ENCODE measurements at regions not wholly inside any gene's neighbourhood (a gene's known extent, or its start where the extent isn't known, plus 50 kb on each side); places are given as distances from the start of the nearest gene placed in this dataset.

- H3K27ac Mint-ChIP-seq = no peak overlapping the region
- no peak for TF ChIP-seq CTCF (IDR thresholded peaks at IDR 0.05)
- no peak overlapping the region for H3K4me3 Mint-ChIP-seq
- H3K9me3 Mint-ChIP-seq = no peaks in the 10 kb centered on the region
- DNase-seq = no peak
- peaks cover 10% of the 10 kb centered on the region for H3K36me3 Mint-ChIP-seq (ENCODE audit: low read depth)
- H3K4me1 Mint-ChIP-seq = no peaks in the 10 kb centered on the region
- H3K27me3 Mint-ChIP-seq (ENCODE audit: low read depth, poor library complexity) = peaks cover 3% of the 10 kb centered on the region
These were observed 106.5 kb upstream of the SYNCRIP start for GRCh38 chr6:85749236-85749635.

GRCh38 chr6:85747666-85748065 is 105.0 kb upstream of the SYNCRIP start:
- DNase-seq = no peak
- H3K27ac Mint-ChIP-seq = no peak overlapping the region
- H3K36me3 Mint-ChIP-seq (ENCODE audit: low read depth) = peaks cover 4% of the 10 kb centered on the region
- peaks cover 3% of the 10 kb centered on the region for H3K9me3 Mint-ChIP-seq
- no peak for TF ChIP-seq CTCF (IDR thresholded peaks at IDR 0.05)
- peaks cover 3% of the 10 kb centered on the region for H3K27me3 Mint-ChIP-seq (ENCODE audit: low read depth, poor library complexity)
- no peaks in the 10 kb centered on the region for H3K4me1 Mint-ChIP-seq
- H3K4me3 Mint-ChIP-seq = no peak overlapping the region

GRCh38 chr6:85747093-85747492 is 104.4 kb upstream of the SYNCRIP start:
- no peak overlapping the region for H3K4me3 Mint-ChIP-seq
- no peaks in the 10 kb centered on the region for H3K4me1 Mint-ChIP-seq
- H3K27ac Mint-ChIP-seq = no peak overlapping the region
- no peak for DNase-seq
- H3K27me3 Mint-ChIP-seq (ENCODE audit: low read depth, poor library complexity) = peaks cover 3% of the 10 kb centered on the region
- H3K36me3 Mint-ChIP-seq (ENCODE audit: low read depth) = peaks cover 4% of the 10 kb centered on the region
- H3K9me3 Mint-ChIP-seq = peaks cover 9% of the 10 kb centered on the region
- no peak for TF ChIP-seq CTCF (IDR thresholded peaks at IDR 0.05)

GRCh38 chr6:85744433-85744970 is 101.8 kb upstream of the SYNCRIP start:
- Mint-ChIP-seq H3K36me3 (ENCODE audit: low read depth) (no peaks in the 10 kb centered on the region), H3K4me3 (no peak overlapping the region), H3K27me3 (ENCODE audit: low read depth, poor library complexity) (peaks cover 3% of the 10 kb centered on the region), H3K27ac (no peak overlapping the region), H3K9me3 (peaks cover 17% of the 10 kb centered on the region), H3K4me1 (no peaks in the 10 kb centered on the region)
- TF ChIP-seq CTCF (IDR thresholded peaks at IDR 0.05) = no peak
- DNase-seq = no peak

- Mint-ChIP-seq H3K4me3 (no peak overlapping the region), H3K4me1 (no peaks in the 10 kb centered on the region), H3K9me3 (peaks cover 30% of the 10 kb centered on the region), H3K27me3 (ENCODE audit: low read depth, poor library complexity) (no peaks in the 10 kb centered on the region), H3K27ac (no peak overlapping the region), H3K36me3 (ENCODE audit: low read depth) (peaks cover 4% of the 10 kb centered on the region)
- no peak for DNase-seq
- no peak for TF ChIP-seq CTCF (IDR thresholded peaks at IDR 0.05)
These were observed 83.5 kb upstream of the SYNCRIP start for GRCh38 chr6:85726206-85726605.

- H3K4me3 Mint-ChIP-seq = no peak overlapping the region
- peaks cover 16% of the 10 kb centered on the region for H3K9me3 Mint-ChIP-seq
- TF ChIP-seq CTCF (IDR thresholded peaks at IDR 0.05) = no peak
- no peaks in the 10 kb centered on the region for H3K27me3 Mint-ChIP-seq (ENCODE audit: low read depth, poor library complexity)
- no peaks in the 10 kb centered on the region for H3K36me3 Mint-ChIP-seq (ENCODE audit: low read depth)
- no peak overlapping the region for H3K27ac Mint-ChIP-seq
- DNase-seq = no peak
- no peaks in the 10 kb centered on the region for H3K4me1 Mint-ChIP-seq
These were observed 73.1 kb upstream of the SYNCRIP start for GRCh38 chr6:85715797-85716196.
